Activated T-cell treated with anti-CD3 and anti-CD28 coated beads, Interleukin-2, amount 50 U/mL, for 24 hours (primary cell): ENCODE measurements at regions not wholly inside any gene's neighbourhood (a gene's known extent, or its start where the extent isn't known, plus 50 kb on each side); places are given as distances from the start of the nearest gene placed in this dataset.

Source experiments
- DNase-seq: peaks from one replicate; pipeline ENCODE4 v3.0.0-alpha.2; 2020
- H3K27ac Mint-ChIP-seq: 2 replicates; pipeline ENCODE4 v1.8.0; 2020; ENCODE audit warnings: mild to moderate bottlenecking, mixed read lengths
- H3K27me3 Mint-ChIP-seq: 2 replicates; pipeline ENCODE4 v1.8.0; 2020; ENCODE audit warnings: mixed read lengths
- H3K36me3 Mint-ChIP-seq: 2 replicates; pipeline ENCODE4 v1.8.0; 2020; ENCODE audit warnings: low read depth, mixed read lengths
- H3K4me1 Mint-ChIP-seq: 2 replicates; pipeline ENCODE4 v1.8.0; 2020; ENCODE audit warnings: low read depth, mixed read lengths
- H3K4me3 Mint-ChIP-seq: 2 replicates; pipeline ENCODE4 v1.8.0; 2020; ENCODE audit warnings: mild to moderate bottlenecking, moderate library complexity, mixed read lengths
- H3K9me3 Mint-ChIP-seq: 2 replicates; pipeline ENCODE4 v1.8.0; 2020; ENCODE audit warnings: mixed read lengths

- Mint-ChIP-seq H3K27me3 (no peaks in the 10 kb centered on the region), H3K4me3 (no peak overlapping the region), H3K36me3 (no peaks in the 10 kb centered on the region), H3K9me3 (no peaks in the 10 kb centered on the region), H3K4me1 (no peaks in the 10 kb centered on the region), H3K27ac (no peak overlapping the region)
- DNase-seq, result no peak
Measured at GRCh38 chr2:212708355-212708754, 169.8 kb upstream of the ERBB4 start.

GRCh38 chr2:212695426-212695825 lies 156.8 kb upstream of the ERBB4 start:
- H3K27me3 Mint-ChIP-seq, result no peaks in the 10 kb centered on the region
- no peaks in the 10 kb centered on the region for H3K9me3 Mint-ChIP-seq
- no peak for DNase-seq
- no peaks in the 10 kb centered on the region for H3K36me3 Mint-ChIP-seq
- H3K4me3 Mint-ChIP-seq, result no peak overlapping the region
- no peak overlapping the region for H3K27ac Mint-ChIP-seq
- H3K4me1 Mint-ChIP-seq, result no peaks in the 10 kb centered on the region

- no peak for DNase-seq
- Mint-ChIP-seq H3K4me1 (no peaks in the 10 kb centered on the region), H3K27me3 (no peaks in the 10 kb centered on the region), H3K9me3 (no peaks in the 10 kb centered on the region), H3K4me3 (no peak overlapping the region), H3K36me3 (no peaks in the 10 kb centered on the region), H3K27ac (no peak overlapping the region)
Measured at GRCh38 chr2:212694398-212694797, 155.8 kb upstream of the ERBB4 start.

DNA sequence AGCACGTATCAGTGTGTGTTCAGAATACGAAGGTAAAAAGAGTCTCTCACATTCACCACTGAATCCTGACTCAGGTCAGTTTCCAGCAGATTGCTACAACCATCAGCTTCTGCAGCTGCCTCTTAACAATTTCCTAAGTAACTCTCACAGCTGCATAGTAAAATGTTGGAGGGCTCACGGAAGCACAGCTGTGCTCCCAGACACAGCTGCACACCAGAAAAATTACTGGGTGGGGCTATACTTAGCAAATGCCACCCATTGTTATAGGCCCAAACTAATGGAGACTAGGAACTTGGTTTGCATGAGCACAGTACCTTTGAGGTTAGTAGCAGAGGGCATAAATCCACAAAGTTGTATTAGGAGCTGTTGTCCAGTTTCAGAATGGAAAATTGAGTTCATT lies 153.9 kb upstream of the ERBB4 start:
- H3K36me3 Mint-ChIP-seq, result no peaks in the 10 kb centered on the region
- no peak overlapping the region for H3K4me3 Mint-ChIP-seq
- H3K27me3 Mint-ChIP-seq, result no peaks in the 10 kb centered on the region
- H3K27ac Mint-ChIP-seq, result no peak overlapping the region
- H3K4me1 Mint-ChIP-seq, result no peaks in the 10 kb centered on the region
- no peaks in the 10 kb centered on the region for H3K9me3 Mint-ChIP-seq
- DNase-seq, result no peak

DNA sequence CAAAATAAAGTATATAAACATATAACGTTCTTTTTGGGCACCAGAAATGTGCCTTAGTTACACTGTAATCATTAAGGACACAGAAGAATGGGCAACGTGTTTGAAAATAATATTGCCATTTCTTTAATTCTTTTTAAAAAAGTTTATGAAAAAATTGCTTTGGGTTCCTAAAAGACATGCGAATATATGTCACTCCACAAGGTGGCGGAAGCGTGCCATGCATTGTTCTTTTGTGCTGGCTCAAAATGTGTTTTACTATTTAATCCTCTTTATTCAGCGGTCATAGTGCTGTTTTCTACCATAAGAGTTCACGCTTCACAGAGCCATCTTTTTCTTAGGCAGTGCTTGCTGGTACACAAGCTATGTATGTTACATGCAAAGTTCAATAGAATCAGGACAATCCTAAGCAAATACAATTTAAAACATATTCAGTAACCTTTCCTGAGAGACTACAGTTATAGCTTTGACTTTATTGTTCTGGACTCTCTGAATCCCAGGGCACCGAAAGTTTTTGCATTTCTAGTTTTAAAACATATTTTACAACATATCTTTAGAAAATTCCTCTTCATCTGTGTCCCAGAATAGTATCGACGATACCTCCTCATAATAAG lies 147.8 kb upstream of the ERBB4 start:
- Mint-ChIP-seq H3K27me3 (no peaks in the 10 kb centered on the region), H3K4me3 (no peak overlapping the region)
- peak; percentile 52 for DNase-seq

DNA sequence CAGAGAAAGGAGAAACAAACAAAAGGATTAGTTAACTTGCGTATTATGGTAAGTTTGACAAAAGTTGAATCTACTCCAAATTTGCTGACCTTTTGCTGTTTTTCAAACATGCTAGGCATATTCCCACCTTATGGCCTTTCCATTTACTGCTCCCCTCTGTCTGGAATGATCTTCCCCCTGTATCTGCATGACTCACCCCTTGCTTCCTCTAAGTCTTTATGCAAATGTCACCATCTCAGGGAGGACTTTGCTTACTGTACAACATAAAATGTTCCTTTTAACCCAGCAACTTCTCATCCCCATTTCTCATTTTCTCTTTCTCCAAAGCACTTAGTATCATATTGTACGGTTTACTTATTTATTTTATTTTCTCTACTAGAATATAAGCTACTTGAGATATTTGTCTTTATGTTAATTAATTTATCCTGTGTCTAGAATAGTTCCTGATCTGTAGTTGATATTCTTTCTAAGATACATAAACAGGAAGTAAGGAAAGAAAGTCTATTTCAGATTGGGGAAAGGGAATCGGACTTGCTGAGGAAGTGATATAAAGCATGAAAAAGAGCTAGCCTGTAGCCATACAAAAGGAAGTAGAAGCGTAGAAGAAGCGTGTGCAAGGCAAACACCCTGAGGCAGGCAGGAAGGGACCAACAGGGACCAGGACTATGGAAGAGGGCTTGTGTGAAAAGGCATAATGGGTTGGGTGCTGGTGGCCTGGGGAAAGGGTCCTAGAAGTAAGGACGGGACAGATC lies 144.9 kb upstream of the ERBB4 start:
- Mint-ChIP-seq H3K4me1 (peaks cover 2% of the 10 kb centered on the region), H3K27me3 (no peaks in the 10 kb centered on the region), H3K9me3 (no peaks in the 10 kb centered on the region), H3K36me3 (no peaks in the 10 kb centered on the region), H3K4me3 (no peak overlapping the region), H3K27ac (no peak overlapping the region)
- DNase-seq, result no peak

More for the DNA sequence above, 147.8 kb upstream of the ERBB4 start:
- no peaks in the 10 kb centered on the region for H3K36me3 Mint-ChIP-seq
- H3K9me3 Mint-ChIP-seq, result no peaks in the 10 kb centered on the region
- peaks cover 2% of the 10 kb centered on the region for H3K4me1 Mint-ChIP-seq
- H3K27ac Mint-ChIP-seq, result no peak overlapping the region

DNA sequence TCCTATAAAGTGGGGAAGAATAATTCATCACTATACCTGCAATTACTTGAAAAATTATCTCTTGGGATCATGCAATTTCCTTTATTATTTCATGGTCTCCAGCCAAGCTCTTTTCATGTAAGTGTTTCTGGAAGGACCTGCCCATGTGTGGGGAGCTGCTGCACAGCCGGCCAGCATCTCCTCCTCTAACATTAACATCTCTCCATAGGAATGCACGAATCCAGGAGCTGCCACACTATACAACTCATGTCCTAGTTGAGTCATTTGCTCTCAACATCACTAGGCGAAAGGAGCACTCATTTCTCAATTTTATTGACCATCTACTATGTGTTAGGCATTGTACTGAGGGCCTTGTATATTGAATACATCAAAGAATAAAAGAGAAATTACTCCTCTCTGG lies 144.3 kb upstream of the ERBB4 start:
- Mint-ChIP-seq H3K9me3 (no peaks in the 10 kb centered on the region), H3K27ac (no peak overlapping the region), H3K27me3 (no peaks in the 10 kb centered on the region), H3K4me3 (no peak overlapping the region), H3K36me3 (no peaks in the 10 kb centered on the region), H3K4me1 (peaks cover 2% of the 10 kb centered on the region)
- DNase-seq, result no peak

GRCh38 chr2:212677466-212677865 lies 138.9 kb upstream of the ERBB4 start:
- no peaks in the 10 kb centered on the region for H3K27me3 Mint-ChIP-seq
- no peak overlapping the region for H3K27ac Mint-ChIP-seq
- H3K9me3 Mint-ChIP-seq, result no peaks in the 10 kb centered on the region
- no peak overlapping the region for H3K4me3 Mint-ChIP-seq
- H3K4me1 Mint-ChIP-seq, result no peaks in the 10 kb centered on the region
- no peaks in the 10 kb centered on the region for H3K36me3 Mint-ChIP-seq
- no peak for DNase-seq

GRCh38 chr2:212672186-212672585 lies 133.6 kb upstream of the ERBB4 start:
- no peaks in the 10 kb centered on the region for H3K9me3 Mint-ChIP-seq
- no peak overlapping the region for H3K27ac Mint-ChIP-seq
- H3K27me3 Mint-ChIP-seq, result no peaks in the 10 kb centered on the region
- H3K36me3 Mint-ChIP-seq, result no peaks in the 10 kb centered on the region
- H3K4me3 Mint-ChIP-seq, result no peak overlapping the region
- H3K4me1 Mint-ChIP-seq, result no peaks in the 10 kb centered on the region
- DNase-seq, result no peak

DNA sequence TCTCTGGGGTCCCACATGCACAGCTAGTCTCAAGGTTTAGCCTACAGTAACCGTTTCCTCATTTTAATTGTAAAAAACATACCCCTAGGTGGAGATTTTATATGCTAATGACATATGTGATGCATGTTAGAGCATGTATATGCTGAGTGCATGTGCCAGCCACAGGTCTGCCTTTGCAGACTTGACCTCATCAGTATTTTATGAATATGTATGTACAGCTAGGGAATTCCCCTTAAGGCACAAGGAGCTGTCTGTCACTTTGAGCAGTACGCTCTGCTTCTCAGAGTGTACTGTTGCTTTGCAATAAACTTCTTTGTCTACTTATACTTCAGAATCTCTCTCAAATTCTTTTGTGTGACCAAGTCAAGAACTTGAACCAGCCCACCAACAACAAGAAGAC lies 131.2 kb upstream of the ERBB4 start:
- Mint-ChIP-seq H3K4me3 (no peak overlapping the region), H3K36me3 (no peaks in the 10 kb centered on the region), H3K4me1 (no peaks in the 10 kb centered on the region), H3K9me3 (no peaks in the 10 kb centered on the region), H3K27me3 (no peaks in the 10 kb centered on the region), H3K27ac (no peak overlapping the region)
- no peak for DNase-seq

GRCh38 chr2:212667751-212668316 lies 129.2 kb upstream of the ERBB4 start:
- Mint-ChIP-seq H3K27ac (no peak overlapping the region), H3K27me3 (peaks cover 5% of the 10 kb centered on the region), H3K4me3 (no peak overlapping the region), H3K4me1 (no peaks in the 10 kb centered on the region), H3K9me3 (no peaks in the 10 kb centered on the region), H3K36me3 (no peaks in the 10 kb centered on the region)
- DNase-seq, result no peak

- Mint-ChIP-seq H3K36me3 (no peaks in the 10 kb centered on the region), H3K4me1 (no peaks in the 10 kb centered on the region), H3K27me3 (peaks cover 8% of the 10 kb centered on the region), H3K9me3 (no peaks in the 10 kb centered on the region), H3K4me3 (no peak overlapping the region), H3K27ac (no peak overlapping the region)
- no peak for DNase-seq
Measured at GRCh38 chr2:212665948-212666347, 127.3 kb upstream of the ERBB4 start.

DNA sequence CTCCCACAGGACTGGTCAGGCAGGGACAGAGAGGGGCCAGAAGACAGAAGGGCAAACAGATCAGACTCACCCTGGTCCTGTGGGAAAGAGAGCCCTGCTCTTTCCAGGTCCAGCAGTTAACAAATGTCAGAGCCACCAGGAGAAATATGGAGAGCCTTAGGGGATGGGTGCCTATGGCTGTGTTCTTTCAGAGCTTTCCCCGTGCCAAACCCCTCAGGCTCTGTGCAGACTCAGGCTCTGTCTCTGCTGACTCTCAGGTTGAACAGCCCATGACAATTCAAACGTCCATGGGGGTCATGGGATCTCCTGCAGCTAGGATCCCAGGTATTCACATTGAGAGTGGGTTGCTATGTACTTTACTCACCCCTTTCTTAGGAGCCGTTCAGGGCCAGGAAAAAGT lies 120.8 kb upstream of the ERBB4 start:
- H3K36me3 Mint-ChIP-seq, result no peaks in the 10 kb centered on the region
- H3K4me3 Mint-ChIP-seq, result no peak overlapping the region
- no peaks in the 10 kb centered on the region for H3K4me1 Mint-ChIP-seq
- H3K27ac Mint-ChIP-seq, result no peak overlapping the region
- H3K27me3 Mint-ChIP-seq, result peaks cover 7% of the 10 kb centered on the region
- no peak for DNase-seq
- H3K9me3 Mint-ChIP-seq, result peaks cover 2% of the 10 kb centered on the region

DNA sequence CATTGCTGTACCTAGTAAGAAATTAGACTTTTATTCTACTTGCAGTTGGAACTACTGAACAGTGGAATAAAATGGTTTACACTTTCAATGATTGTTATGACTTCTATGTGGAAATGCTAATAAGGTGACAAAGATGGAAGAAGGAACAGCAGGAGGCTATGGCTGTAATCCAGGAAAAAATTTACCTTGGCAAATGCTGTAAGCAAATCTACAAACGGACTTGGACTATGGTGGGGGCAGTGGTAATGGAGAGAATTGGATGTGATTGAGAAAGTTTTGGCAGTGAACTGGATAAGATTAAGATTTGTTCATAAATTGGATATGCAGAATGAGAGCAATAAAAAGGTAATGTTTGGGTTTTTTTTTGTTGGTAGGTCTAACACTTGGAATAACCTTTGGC lies 111.0 kb upstream of the ERBB4 start:
- Mint-ChIP-seq H3K36me3 (no peaks in the 10 kb centered on the region), H3K4me3 (no peak overlapping the region), H3K27me3 (no peaks in the 10 kb centered on the region), H3K27ac (no peak overlapping the region), H3K4me1 (no peaks in the 10 kb centered on the region), H3K9me3 (no peaks in the 10 kb centered on the region)
- no peak for DNase-seq

GRCh38 chr2:212646698-212647366 lies 108.2 kb upstream of the ERBB4 start:
- H3K27ac Mint-ChIP-seq, result no peak overlapping the region
- H3K27me3 Mint-ChIP-seq, result no peaks in the 10 kb centered on the region
- no peaks in the 10 kb centered on the region for H3K9me3 Mint-ChIP-seq
- no peaks in the 10 kb centered on the region for H3K4me1 Mint-ChIP-seq
- H3K36me3 Mint-ChIP-seq, result no peaks in the 10 kb centered on the region
- no peak overlapping the region for H3K4me3 Mint-ChIP-seq
- no peak for DNase-seq
